ENCODE measurements at regions not wholly inside any gene's neighbourhood (a gene's known extent, or its start where the extent isn't known, plus 50 kb on each side); places are given as distances from the start of the nearest gene placed in this dataset.

DNA sequence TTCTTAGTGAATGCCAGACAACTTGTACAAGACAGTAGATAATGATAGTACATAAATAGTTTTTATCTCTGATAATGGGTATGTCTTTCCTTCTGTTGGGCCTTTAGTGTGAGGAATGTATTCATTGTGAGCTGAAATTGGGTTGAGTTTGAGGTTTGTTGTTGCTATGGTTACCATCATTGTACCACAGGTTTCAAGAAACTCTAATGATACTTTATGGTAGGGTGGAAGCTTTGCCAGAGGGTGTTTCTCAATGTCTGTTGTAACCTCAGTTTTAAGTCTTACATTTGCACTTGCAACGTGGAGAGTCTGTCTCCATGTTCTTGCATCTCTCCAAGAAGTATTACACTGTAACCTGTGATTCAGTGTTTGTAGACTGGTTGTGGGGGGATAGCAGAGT, 1550.1 kb downstream of the MAT2B start:
- no peak for TF ChIP-seq TCF4 (CRISPR knock-in tag; IDR thresholded peaks at IDR 0.05; ENCODE audit: borderline replicate concordance)
- TF ChIP-seq TOX (CRISPR knock-in tag; IDR thresholded peaks at IDR 0.05; ENCODE audit: borderline replicate concordance), result no peak
- TF ChIP-seq ZNF565 (CRISPR knock-in tag; conservative IDR thresholded peaks at IDR 0.05; ENCODE audit: low read depth), result no peak
- TF ChIP-seq CSDC2 (CRISPR knock-in tag; IDR thresholded peaks at IDR 0.05), result no peak
- no peak for TF ChIP-seq ZFP3 (CRISPR knock-in tag; IDR thresholded peaks at IDR 0.05)
- TF ChIP-seq, protein P1, sequence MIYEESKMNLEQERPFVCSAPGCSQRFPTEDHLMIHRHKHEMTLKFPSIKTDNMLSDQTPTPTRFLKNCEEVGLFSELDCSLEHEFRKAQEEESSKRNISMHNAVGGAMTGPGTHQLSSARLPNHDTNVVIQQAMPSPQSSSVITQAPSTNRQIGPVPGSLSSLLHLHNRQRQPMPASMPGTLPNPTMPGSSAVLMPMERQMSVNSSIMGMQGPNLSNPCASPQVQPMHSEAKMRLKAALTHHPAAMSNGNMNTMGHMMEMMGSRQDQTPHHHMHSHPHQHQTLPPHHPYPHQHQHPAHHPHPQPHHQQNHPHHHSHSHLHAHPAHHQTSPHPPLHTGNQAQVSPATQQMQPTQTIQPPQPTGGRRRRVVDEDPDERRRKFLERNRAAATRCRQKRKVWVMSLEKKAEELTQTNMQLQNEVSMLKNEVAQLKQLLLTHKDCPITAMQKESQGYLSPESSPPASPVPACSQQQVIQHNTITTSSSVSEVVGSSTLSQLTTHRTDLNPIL (CRISPR knock-in tag; IDR thresholded peaks at IDR 0.05; ENCODE audit: low read depth), result no peak
- TF ChIP-seq, protein P2, sequence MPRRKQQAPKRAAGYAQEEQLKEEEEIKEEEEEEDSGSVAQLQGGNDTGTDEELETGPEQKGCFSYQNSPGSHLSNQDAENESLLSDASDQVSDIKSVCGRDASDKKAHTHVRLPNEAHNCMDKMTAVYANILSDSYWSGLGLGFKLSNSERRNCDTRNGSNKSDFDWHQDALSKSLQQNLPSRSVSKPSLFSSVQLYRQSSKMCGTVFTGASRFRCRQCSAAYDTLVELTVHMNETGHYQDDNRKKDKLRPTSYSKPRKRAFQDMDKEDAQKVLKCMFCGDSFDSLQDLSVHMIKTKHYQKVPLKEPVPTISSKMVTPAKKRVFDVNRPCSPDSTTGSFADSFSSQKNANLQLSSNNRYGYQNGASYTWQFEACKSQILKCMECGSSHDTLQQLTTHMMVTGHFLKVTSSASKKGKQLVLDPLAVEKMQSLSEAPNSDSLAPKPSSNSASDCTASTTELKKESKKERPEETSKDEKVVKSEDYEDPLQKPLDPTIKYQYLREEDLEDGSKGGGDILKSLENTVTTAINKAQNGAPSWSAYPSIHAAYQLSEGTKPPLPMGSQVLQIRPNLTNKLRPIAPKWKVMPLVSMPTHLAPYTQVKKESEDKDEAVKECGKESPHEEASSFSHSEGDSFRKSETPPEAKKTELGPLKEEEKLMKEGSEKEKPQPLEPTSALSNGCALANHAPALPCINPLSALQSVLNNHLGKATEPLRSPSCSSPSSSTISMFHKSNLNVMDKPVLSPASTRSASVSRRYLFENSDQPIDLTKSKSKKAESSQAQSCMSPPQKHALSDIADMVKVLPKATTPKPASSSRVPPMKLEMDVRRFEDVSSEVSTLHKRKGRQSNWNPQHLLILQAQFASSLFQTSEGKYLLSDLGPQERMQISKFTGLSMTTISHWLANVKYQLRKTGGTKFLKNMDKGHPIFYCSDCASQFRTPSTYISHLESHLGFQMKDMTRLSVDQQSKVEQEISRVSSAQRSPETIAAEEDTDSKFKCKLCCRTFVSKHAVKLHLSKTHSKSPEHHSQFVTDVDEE (CRISPR knock-in tag; IDR thresholded peaks at IDR 0.05), result no peak
- TF ChIP-seq, protein P3, sequence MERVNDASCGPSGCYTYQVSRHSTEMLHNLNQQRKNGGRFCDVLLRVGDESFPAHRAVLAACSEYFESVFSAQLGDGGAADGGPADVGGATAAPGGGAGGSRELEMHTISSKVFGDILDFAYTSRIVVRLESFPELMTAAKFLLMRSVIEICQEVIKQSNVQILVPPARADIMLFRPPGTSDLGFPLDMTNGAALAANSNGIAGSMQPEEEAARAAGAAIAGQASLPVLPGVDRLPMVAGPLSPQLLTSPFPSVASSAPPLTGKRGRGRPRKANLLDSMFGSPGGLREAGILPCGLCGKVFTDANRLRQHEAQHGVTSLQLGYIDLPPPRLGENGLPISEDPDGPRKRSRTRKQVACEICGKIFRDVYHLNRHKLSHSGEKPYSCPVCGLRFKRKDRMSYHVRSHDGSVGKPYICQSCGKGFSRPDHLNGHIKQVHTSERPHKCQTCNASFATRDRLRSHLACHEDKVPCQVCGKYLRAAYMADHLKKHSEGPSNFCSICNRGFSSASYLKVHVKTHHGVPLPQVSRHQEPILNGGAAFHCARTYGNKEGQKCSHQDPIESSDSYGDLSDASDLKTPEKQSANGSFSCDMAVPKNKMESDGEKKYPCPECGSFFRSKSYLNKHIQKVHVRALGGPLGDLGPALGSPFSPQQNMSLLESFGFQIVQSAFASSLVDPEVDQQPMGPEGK (CRISPR knock-in tag; IDR thresholded peaks at IDR 0.05; ENCODE audit: borderline replicate concordance), result no peak
- no peak for TF ChIP-seq ARNTL (CRISPR knock-in tag; IDR thresholded peaks at IDR 0.05; ENCODE audit: borderline replicate concordance, low read depth)

Data from SK-N-SH treated with all-trans-retinoic acid at 6 μM for 48 hours (cell line).